Stimulated activated CD8-positive, alpha-beta memory T cell treated with anti-CD3 and anti-CD28 coated beads, Interleukin-15, amount 100 ng/mL, for 48 hours (primary cell): ENCODE measurements at regions not wholly inside any gene's neighbourhood (a gene's known extent, or its start where the extent isn't known, plus 50 kb on each side); places are given as distances from the start of the nearest gene placed in this dataset.

ENCODE experiments used
- DNase-seq, 2 donors: peaks; one replicate each; pipeline ENCODE4 v3.0.0-alpha.2; 2020; ENCODE audit warnings: low read depth in 2 of 2

DNA sequence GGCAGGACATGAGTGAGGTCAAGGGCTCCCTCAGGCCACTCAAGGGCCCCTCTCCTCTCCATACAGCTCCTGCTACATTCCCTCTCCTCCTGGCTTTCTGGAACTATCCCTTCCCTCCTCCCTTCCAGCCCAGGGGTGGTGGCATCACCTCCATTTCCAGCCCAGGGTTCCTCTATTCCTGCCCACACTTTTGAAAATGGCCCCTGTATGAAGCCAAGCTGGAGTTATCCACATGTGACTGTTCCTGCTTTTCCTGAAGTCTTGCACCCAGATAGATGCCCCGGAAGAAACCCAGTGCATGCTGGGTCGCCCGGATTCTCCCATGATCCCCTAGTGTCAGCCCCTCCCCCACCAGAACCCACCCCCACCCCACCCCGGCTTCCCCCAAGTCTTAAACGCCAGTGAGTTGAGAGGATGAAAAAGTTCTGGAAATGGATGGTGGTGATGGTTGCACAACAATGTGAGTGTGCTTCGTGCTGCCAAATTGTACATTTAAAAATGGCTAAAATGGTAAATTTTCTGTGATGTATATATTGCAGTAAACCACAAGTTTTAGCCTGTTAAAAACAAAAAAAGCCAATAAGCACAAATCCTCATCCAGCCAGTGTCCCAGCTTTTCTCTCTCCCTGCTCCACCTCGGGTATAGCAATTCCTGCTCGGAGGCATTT, 136.9 kb downstream of the SCARB1 start:
- no peak for DNase-seq

DNA sequence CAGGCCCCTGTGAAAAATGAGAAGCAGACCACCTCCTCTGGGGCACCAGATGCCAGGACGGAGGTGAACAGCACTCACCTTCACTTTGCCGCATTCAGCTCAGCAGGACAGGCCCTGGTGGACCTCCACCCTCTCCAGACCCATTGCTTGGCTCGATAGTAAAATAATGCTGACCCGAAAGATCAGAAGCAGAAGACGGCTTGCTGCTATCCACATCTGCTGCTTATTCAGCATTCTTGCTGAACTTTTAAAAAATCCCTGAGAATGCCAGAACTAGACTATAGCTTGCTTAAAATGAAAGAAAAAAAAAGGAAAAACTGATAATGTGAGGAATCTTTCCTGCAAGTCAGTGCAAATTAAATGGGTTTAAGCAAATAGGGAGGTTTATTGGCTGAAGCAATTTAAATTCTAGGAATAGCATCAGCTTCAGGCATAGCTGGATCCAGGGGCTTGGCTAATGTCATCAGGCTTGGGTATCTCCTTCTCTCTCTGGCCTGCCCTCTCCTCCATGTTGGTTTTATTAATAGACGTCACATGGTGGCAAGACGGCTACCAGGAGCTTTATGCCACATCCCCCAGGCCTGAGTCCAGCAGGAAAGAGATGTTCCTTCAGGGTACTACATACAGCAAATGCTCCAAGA, 137.9 kb downstream of the SCARB1 start:
- DNase-seq: no peak

DNA sequence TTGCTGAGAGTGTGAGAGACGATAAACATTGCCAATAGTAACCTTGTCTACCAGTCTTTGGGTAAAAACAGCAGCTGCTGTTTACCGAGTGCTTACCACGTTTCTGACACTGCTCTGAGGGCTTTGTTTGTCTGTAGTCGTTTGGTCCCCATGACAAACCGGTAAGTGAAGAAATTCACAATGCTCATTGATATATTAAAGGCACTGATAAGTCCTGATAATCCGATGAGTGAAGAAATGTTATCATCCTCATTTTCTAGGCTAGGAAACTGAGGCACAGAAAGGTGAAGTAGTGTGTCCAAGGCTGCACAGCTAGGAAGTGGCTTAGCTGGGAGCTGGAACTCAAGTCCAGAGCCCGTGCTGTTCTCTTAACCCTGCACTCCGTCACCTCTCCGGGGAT, 138.6 kb downstream of the SCARB1 start:
- DNase-seq: no peak

DNA sequence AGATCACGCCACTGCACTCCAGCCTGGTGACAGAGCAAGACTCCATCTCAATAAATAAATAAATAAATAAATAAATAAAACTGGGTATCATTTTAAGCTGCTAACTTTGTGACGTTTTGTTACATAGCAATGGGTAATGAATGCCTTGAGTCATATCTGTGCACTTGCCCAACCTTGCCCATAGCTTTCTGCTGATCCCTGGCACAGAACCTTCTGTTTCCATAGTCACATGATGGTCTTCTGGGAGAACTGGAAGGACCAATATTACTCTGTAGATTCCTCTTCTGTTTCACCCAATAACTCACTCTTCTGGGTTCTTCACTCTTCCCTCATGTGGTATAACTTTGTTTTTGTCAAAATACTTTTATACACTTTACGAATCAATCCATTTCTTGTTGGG, 140.8 kb downstream of the SCARB1 start:
- no peak for DNase-seq

DNA sequence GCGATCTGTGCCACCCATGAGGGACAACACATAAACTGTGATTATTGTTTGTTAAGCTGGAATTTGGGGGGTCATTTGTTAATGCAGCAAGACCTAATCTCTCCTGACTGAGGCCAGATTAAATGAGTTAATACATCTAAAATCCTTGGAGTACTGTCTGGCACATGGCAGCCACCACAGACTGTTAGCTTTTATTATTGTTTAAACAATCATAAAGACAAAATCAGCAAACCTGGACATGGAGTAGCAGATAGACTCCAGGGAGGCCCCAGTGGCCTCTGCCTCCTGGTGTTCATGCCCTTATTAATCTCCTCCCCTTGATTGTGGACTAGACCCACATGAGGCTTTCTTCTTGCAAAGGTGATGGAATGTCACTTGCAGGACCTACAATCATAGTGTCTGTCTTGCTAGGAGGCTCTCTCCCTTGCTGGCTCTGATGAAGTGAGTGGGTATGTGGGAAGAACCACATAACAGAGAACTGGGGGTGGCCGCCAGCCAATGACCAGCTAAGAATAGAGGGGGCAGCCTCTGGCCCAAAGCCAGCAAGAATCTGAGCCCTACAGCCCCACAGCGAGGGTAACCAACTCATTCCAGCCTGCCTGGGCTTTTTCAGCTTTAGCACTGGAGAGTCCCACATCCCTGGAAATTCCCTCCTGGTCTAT, 142.0 kb downstream of the SCARB1 start:
- no peak for DNase-seq

DNA sequence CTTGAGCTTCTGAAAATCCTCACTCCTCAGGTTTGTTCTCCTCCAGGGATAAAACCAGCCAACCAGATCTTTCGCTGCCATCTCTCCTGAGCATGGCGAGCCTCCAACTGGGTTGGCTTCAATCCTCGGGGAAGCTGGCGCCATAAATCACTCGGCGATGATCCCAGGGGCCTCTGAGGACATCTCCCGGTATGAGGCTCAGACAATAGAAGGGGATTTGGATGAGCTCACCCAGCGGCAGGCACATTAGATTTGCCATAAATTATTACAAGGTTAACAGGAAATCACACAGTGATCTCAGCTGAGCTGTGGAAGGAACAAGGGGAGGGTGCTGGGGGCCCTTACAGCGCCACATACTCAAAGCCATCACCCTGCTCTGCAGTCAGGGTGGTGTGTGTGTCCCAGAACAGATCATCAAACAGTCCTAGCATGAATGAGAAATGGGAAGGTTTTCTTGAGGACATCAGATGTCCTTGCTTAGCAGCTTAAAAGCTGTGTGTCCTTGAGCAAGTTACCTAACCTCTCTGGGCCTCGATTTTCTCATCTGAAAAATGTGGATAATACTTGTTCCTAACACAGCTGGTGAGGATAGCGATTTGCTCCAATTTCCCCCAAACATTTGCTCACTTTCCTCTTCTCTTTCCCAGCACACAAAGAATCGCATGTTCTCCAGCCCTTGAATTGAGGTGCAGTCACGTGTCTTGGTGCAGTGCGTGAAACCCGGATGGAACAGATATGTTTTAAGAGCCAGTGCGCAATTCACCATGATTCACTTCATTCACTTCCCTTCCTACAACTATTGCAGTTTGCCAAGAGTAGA, 142.8 kb downstream of the SCARB1 start:
- no peak for DNase-seq

DNA sequence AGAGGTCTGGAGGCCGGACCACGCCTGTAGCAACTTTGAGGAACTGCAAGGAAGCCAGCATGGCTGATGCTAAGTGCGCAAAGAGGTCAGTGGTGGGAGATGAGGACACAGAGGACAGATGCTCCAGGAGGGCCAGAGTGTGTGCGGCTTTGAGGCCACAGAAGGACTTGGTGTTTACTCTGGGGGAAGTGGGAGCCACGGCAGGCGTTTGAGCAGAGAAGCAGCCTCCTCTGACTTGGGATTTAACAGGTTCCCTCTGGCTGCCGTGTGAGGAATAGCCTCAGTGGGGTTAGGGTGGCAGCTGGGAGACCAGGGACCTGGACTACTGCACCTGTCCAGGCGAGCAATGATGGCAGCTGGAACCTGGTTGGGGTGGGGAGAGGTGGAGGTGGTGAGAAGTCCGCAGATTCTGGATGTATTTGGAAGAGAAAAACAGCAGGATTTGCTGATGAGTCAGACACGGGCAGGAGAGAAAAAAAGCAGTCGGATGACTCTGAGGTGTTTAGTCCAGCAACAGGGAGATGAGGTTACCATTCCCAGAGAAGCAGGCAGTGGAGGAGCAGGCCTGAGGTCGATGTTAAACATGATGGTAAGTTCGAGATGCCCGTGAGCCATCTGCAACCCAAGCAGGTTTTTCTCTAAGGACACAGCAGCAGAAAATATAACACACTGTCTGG, 143.5 kb downstream of the SCARB1 start:
- no peak for DNase-seq

DNA sequence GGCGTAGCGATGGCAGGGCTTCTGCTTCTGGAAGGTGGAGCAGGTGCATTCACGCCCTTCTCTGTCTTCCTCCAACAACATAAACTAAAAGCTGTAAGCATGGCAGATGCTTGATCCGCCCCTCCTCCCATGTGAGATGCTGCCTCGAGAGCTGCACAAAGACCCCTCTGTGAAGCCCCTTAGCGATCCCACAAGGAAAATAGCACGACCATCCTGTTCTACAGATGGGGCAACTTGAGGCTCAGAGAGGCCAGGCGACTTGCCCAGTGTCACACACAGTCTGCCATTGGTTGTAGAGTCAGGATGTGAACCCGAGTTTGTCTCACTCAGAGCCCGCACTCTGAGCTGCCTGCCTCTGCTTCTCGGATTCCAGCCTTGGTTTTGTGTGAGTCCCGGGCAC, 144.4 kb downstream of the SCARB1 start:
- no peak for DNase-seq

DNA sequence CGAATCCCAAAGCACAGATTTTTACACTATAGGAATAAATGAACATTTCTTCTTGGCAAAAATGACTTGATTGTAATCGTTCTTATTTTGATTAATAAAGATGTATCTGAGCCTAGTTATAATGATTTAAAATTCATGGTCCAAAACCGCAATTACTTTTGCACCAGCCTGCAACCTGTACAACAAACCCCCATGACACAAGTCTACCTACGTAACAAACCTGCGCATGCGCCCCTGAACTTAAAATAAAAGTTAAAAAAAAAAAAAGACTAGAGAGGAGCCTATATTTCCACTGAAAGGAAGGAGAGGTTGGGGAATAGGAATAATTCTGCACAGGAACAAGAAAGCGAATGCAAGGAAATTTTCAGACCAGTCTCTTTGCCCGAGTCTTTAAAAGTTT, 145.2 kb downstream of the SCARB1 start:
- no peak for DNase-seq

DNA sequence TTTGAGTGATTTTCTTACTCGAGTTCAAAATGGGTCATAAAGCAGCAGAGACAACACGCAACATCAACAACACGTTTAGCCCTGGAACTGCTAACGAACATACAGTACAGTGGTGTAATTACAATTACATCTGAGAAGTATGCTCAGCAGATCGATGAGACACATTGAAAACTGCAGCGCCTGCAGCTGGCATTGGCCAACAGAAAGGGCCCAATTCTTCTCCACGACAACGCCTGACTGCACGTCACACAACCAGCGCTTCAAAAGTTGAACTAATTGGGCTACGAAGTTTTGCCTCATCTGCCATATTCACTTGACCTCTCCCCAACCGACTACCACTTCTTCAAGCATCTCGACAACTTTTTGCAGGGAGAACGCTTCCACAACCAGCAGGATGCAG, 145.6 kb downstream of the SCARB1 start:
- DNase-seq: no peak

DNA sequence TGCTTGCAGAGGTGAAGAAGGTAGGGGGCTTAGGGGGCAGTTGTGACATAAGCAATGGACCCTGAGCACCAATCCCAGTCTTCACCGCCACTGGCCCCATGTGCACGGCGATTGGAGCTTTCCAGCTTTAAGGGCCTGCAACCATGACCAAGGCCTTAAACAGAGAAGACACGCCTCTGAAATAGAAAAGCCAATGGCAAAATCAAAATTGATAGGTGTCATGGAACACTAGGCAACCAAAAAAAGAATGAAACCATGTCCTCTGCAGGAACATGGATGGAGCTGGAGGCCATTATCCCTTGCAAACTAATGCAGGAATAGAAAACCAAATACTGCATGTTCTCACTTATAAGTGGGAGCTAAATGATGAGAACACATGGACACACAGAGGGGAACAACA, 146.3 kb downstream of the SCARB1 start:
- no peak for DNase-seq

DNA sequence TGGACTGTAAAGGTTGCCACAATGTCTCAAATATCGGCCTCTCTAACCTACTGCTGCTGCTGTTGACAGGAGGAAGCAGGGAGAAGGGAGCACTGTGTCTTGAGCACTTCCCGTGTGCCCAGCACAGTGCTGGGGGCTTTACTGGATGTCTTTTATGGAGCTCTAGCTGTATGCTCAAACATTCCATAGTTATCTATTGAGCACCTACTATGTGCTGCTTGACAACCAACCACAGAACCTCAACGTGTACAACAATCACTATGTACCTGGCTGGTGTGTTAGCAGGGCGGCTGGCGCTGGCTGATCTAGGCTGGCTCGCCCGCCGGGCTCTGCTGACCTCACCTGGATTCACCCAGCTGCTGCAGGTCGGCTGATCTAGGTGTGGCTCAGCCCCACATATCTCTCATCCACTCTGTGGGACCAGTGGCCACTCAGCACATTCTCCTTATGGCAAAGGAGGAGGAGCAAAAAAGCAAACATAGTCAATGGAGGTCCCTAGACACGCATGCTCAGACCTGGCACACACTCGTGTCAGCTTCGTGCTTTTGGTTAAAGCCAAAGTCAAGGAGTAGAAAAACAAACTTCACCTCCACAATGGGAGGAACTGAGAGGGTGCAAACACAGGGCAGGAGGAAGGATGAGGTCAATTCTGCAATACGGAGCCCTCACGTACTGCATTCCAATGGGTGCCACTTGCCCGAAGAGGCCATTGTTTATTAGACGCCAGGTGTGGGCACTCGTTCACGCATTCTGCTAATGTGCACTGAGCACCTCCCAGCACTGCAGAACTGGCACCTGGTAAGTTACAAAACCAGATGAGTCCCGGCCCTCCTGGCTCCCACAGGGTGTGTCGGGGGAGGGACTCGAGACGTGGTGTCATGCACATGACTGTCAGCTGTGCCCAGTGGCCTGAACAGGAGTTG, 147.2 kb downstream of the SCARB1 start:
- no peak for DNase-seq

DNA sequence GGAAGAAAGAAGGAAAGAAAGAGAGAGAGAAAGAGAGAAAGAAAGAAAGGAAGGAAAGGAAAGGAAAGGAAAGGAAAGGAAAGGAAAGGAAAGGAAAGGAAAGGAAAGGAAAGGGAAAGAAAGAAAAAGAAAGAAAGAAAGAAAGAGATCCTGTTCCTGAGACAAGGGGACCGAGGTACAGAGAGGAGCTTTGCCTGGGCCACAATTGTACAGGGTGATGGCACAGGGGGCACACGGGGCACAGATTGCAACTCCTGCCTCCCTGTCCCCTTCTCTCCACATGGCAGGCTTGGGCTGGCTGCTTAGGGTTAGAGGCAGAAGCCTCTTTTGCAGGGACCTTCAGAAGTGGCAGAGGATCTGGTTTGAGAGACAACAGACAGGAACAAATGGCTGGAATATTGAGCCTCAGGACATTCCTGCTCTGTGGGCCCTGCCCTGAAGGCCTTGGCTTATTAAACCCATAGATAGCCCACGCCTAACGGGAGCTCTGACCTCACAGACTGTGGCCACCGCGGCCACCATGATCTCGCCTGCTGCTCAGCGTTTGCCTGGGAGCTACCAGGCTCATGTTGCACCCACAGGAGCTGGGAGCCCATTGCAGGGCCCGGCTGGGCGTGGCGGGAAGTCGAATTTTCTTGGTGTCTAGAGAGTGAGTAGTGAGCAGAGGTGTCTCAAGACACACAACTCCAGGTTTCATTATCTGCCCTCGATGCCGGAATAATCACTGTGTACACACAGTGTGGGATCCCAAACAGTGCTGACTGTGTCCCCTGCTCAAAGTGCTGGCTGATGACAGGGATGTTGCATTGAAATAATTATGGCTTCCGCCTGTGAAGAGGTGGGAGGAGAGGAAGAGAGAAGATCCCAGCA, 147.9 kb upstream of the NCOR2 start:
- no peak for DNase-seq

DNA sequence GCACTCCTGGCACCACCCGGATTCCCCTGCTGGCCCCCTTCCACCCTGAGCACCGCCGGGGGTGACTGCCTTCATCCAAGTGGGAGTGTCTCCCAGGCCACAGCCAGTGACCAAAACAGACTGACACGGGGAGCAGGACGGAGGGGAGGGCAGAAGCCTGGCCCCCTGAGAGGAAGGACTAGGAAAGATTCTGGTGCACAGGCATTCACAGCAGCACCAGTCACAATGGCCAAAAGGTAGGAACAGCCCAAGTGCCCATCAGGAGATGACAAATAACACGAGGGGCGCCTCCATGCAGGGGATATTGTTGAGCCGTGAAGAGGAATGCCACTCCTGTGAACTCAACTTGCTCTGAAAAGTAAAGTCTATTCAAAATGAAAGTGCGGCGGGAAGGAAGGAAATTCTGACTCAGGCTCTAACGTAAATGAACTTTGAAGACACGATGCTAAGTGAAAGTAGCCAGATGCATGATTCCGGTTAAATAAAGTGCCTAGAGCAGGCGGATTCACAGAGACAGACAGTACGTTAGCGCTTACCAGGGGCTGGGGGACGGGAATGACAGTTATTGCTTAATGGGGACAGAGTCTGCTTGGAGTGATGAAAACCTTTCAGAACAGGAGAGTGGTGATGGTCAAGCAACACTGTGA, 146.1 kb upstream of the NCOR2 start:
- peak; percentile 49 to 54 for DNase-seq

DNA sequence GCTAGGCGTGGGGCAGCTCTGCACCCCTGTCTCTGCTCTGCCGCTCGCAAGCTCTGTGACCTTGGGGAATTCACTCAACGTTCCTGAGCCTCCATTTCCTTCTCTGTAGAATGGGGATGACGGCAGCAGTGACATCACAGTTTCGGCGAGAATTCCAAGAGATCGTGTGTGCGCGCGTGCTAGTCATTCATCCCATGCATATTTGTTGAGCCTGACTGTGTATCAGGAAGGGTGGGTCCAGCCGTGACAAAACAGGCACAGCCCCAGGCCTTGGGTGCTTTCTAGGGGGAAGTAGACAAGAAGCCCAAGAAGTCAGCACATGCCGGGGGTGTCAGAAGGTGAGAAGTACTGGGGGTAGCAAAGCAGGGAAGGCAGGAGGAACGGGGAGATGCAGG, 145.6 kb upstream of the NCOR2 start:
- no peak for DNase-seq

DNA sequence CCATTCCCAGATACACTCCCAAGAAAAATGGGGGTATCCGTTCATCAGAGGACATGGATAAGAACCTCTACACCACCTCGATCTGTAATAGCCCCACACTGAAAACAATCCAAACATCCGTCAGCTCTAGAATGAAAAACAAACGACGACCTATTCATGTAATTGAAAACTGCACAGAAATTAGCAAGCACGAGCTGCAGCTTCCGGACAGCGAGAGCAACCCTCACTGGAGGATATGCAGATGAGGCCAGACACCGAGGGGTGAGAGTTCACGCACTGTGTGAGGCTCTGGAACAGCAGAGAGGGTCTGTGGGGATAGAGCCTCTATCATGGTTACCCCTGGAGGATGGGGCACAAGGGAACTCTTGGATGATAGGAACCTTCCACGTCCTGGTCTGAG, 143.9 kb upstream of the NCOR2 start:
- no peak for DNase-seq

DNA sequence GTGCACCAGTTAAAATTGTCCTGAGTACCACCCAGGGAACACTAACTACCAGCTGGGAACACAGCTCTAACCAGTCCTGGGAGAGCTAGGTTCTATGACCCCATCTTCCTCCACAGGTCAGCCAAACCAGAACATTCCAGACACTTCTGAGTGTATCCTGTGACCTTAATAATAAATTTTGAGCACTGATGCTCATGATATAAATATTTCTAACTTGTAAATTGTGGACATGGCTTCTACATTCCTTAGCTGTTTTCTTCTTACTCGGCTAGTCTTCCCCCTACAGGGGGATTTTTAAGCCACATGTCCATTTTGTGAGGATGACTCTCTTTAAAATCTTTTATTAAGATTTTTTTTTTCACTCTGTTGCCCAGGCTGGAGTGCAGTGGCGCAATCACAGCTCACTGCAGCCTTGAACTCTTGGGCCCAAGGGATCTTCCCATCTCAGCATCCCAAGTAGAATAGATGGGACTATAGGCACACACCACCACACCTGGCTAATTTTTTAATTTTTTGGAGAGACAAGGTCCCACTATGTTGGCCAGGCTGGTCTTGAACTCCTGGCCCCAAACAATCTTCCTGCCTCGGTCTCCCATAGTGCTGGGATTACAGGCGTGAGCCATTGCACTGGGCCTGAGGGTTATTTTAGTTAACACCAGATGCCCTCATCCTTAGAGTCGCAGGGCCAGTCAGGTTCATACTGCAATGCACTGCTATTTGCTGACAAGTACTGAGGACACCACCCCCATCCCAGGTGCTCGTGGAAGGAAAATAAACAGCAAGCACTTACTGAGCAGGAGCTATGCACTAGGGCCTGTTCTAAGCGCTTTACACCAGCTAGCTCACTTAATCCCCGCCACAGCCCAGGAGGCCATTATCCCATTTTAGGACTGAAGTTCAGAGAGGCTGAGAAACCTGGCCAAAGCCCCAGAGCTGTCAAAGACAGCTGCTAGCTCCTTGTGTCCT, 142.6 kb upstream of the NCOR2 start:
- DNase-seq: no peak

DNA sequence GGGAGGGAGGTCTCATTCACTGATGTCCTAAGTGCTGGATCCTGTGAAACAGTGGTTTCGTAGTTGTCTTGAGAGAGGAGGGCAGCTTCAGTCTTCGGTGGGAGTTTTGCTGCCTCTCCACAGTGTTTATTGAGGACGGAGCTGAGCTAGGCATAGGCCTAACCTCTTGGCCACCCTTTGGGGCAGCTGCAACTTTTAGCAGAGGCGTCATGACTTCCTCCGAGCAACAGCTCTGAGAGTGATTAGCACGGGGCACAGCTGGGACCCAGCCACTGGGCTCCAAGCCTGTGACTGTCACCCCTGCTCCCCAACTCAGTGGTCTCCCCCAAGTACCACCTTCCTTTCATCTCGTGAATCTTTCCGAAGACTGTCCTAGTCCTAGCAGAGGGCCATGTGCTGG, 139.9 kb upstream of the NCOR2 start:
- DNase-seq: no peak
